ENCODE measurements at regions not wholly inside any gene's neighbourhood (a gene's known extent, or its start where the extent isn't known, plus 50 kb on each side); places are given as distances from the start of the nearest gene placed in this dataset.
"Not testable (repeated sequence)": the region's sequence is repeated elsewhere in the genome, so short reads cannot be mapped to it uniquely, and the experiment has no call there.

DNA sequence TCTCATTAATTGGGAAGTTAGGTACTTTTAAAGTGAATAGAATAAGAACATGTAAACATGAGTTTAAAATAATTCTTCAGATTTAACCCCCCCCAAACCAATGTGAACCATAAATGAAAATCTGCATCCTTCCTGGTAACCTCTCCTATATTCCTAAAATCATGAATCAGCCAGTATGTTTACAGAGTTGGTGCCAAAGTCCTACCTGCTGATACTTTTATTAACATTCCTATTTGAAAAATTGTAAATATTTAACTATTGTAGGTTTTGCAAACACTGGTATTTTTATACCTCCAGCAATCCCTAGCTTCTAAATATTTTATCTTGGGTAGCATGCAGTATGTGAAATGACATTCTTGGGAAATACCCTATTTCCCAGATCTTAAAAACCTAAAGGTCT, 278.2 kb downstream of the RAB38 start:
- intact Hi-C loops (cut with micrococcal nuclease) = no loop called here
- DNase-seq (ENCODE audit: low spot score) = no peak
- no peaks in the 10 kb centered on the region for H3K36me3 Mint-ChIP-seq (ENCODE audit: low read depth)
- no peak overlapping the region for H3K4me3 Mint-ChIP-seq (ENCODE audit: low read depth)
- H3K9me3 Mint-ChIP-seq = no peaks in the 10 kb centered on the region
- H3K27me3 Mint-ChIP-seq (ENCODE audit: low read depth) = peaks cover 2% of the 10 kb centered on the region
- H3K27ac Mint-ChIP-seq = no peak overlapping the region
- H3K4me1 Mint-ChIP-seq (ENCODE audit: low read depth) = no peaks in the 10 kb centered on the region

DNA sequence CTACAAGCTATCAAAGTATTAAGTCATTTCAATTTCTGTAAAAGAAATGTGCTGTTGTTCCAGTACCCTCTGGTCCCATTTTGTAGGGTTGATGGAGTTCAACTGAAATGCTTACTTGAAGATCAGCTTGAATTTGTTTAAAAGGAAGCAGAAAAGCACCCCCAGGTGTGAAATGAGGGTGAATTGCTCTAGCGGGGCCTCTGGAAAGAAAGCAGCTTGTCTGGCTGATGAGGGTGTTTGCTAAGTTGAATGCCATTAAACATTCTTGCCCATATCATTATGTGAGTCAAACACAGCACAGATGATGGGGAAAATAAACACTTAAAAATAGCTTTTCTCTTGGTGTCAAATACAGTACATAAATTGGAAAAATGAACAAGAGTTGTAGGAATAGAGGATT, 280.3 kb downstream of the RAB38 start:
- Mint-ChIP-seq H3K27ac (no peak overlapping the region), H3K36me3 (ENCODE audit: low read depth) (no peaks in the 10 kb centered on the region), H3K4me1 (ENCODE audit: low read depth) (no peaks in the 10 kb centered on the region), H3K4me3 (ENCODE audit: low read depth) (no peak overlapping the region), H3K27me3 (ENCODE audit: low read depth) (peaks cover 2% of the 10 kb centered on the region), H3K9me3 (no peaks in the 10 kb centered on the region)
- intact Hi-C loops (cut with micrococcal nuclease) = no loop called here
- DNase-seq (ENCODE audit: low spot score) = no peak

DNA sequence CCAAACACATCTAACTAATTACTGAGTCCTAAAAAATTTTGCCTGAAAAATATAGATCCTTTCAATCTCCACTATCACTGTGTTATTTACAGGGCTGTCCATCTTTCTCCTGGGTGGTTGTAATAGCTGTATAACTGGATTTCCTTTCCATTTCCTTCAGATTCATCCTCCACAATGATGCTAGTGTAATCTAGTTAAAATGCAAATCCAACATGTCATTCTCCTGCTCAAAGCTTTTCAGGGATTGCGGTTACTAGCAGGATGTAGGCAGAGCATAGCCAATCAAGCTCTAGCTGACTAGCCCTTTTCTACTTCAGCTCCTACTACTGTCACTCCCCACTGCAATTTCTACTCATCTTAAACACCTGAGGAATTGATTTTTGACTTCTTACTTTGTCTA, 283.0 kb downstream of the RAB38 start:
- Mint-ChIP-seq H3K9me3 (no peaks in the 10 kb centered on the region), H3K36me3 (ENCODE audit: low read depth) (no peaks in the 10 kb centered on the region), H3K4me3 (ENCODE audit: low read depth) (no peak overlapping the region), H3K27me3 (ENCODE audit: low read depth) (no peaks in the 10 kb centered on the region), H3K4me1 (ENCODE audit: low read depth) (no peaks in the 10 kb centered on the region), H3K27ac (no peak overlapping the region)
- intact Hi-C loops (cut with micrococcal nuclease) = no loop called here
- no peak for DNase-seq (ENCODE audit: low spot score)

DNA sequence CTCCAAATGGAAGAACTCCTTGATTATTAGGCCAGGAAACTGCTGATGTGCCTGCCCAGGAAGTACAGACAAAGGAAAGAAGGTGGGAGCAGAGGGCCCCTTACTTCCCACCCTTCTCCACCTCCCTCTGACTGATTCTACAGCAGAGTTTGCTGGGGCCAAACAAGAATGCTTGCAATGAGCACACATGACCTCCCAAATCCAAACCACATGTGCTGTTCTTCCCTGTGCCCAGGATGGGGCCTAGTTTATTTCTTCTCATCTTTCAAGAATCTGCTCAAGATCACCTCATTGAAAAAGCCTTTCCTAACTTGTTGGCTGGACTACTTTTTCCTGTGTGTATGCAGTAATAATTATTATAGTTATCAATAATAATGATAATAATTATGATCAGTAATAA, 286.1 kb downstream of the RAB38 start:
- intact Hi-C loops (cut with micrococcal nuclease) = no loop called here
- no peak overlapping the region for H3K4me3 Mint-ChIP-seq (ENCODE audit: low read depth)

DNA sequence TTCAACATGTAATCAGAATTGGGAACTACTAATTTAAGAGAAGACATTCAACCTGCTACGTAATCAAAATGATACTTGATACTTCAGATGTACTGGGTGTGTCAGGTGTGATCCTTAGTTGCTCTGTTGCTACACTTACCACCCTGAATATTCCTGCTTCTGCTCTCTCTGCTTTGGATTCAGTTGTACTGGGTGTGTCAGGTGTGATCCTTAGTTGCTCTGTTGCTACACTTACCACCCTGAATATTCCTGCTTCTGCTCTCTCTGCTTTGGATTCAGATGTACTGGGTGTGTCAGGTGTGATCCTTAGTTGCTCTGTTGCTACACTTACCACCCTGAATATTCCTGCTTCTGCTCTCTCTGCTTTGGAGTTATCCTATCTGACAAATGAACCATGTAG, 290.2 kb downstream of the RAB38 start:
- H3K36me3 Mint-ChIP-seq (ENCODE audit: low read depth); H3K4me1 Mint-ChIP-seq (ENCODE audit: low read depth); H3K4me3 Mint-ChIP-seq (ENCODE audit: low read depth); H3K27ac Mint-ChIP-seq; intact Hi-C loops (cut with micrococcal nuclease); DNase-seq (ENCODE audit: low spot score); H3K27me3 Mint-ChIP-seq (ENCODE audit: low read depth); H3K9me3 Mint-ChIP-seq: not testable (repeated sequence)

More for the DNA sequence above, 286.1 kb downstream of the RAB38 start:
- DNase-seq (ENCODE audit: low spot score) = no peak
- Mint-ChIP-seq H3K36me3 (ENCODE audit: low read depth) (no peaks in the 10 kb centered on the region), H3K27me3 (ENCODE audit: low read depth) (no peaks in the 10 kb centered on the region), H3K4me1 (ENCODE audit: low read depth) (no peaks in the 10 kb centered on the region), H3K27ac (no peak overlapping the region), H3K9me3 (no peaks in the 10 kb centered on the region)

DNA sequence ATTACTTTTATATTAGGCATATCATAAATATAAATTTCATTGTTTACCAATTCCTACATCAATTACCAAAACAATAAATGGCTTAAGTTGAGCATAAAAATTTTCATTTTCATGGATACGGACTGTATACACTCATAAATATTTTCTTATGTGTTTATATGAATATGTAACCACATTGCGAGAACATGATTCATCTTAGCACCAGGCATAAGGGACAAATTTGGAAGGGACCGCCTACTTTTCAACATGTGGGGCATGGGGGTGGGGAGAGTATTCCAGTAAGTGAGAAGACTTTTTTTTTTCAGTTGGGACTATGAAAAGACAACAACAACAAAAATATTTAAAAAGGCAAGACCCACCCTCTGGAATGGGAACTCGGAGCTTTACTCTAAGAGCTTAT, 296.1 kb downstream of the RAB38 start:
- H3K9me3 Mint-ChIP-seq = no peaks in the 10 kb centered on the region
- intact Hi-C loops (cut with micrococcal nuclease) = no loop called here

DNA sequence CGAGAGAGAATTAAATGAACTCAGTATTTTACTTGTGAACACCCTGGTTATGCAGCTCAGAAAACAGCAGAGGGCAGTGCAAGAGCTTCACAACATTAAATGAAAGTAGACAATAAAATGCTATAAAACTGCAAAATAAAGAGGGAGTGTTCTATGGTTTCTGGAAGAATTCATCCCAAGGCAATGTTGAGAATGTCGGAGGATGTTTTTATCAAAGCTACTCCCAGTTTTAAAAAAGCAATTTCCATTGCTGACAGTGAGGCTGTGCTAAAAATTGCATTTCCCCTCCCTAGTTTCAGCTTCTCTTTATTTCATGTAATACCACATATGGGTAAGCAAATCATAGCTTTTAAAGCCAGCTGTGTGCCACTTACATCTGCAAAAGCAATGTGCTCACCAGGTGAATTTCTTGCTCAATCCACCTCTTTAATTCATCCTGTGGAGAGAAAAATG, 296.8 kb downstream of the RAB38 start:
- no peak for DNase-seq (ENCODE audit: low spot score)

More for the DNA sequence above, 296.1 kb downstream of the RAB38 start:
- Mint-ChIP-seq H3K27ac (no peak overlapping the region), H3K27me3 (ENCODE audit: low read depth) (no peaks in the 10 kb centered on the region), H3K4me3 (ENCODE audit: low read depth) (no peak overlapping the region), H3K4me1 (ENCODE audit: low read depth) (no peaks in the 10 kb centered on the region), H3K36me3 (ENCODE audit: low read depth) (no peaks in the 10 kb centered on the region)
- no peak for DNase-seq (ENCODE audit: low spot score)

DNA sequence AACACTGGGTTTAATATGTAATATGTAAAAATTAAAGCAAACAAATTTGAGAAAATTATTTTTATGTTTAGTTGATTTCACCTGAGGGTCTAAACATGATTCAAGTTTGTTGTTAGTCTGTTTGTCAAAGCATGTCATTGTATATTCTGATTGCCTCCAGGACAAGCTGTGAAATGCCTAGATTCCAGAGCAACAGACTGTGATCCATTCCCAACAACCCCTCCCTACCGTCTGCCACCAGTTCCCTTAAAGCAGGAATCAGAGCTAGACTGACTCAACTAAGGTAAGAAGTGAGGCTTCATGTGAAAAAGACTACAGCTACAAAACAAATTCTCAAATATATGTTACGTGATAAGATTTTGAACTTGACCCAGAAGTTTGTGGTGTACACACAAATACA, 304.2 kb downstream of the RAB38 start:
- H3K9me3 Mint-ChIP-seq = no peaks in the 10 kb centered on the region
- no peak for DNase-seq (ENCODE audit: low spot score)
- H3K27ac Mint-ChIP-seq = no peak overlapping the region
- intact Hi-C loops (cut with micrococcal nuclease) = no loop called here
- H3K4me1 Mint-ChIP-seq (ENCODE audit: low read depth) = no peaks in the 10 kb centered on the region
- H3K27me3 Mint-ChIP-seq (ENCODE audit: low read depth) = no peaks in the 10 kb centered on the region
- H3K4me3 Mint-ChIP-seq (ENCODE audit: low read depth) = no peak overlapping the region
- no peaks in the 10 kb centered on the region for H3K36me3 Mint-ChIP-seq (ENCODE audit: low read depth)

More for the DNA sequence above, 296.8 kb downstream of the RAB38 start:
- no peak overlapping the region for H3K27ac Mint-ChIP-seq
- H3K36me3 Mint-ChIP-seq (ENCODE audit: low read depth) = no peaks in the 10 kb centered on the region
- H3K4me3 Mint-ChIP-seq (ENCODE audit: low read depth) = no peak overlapping the region
- no peaks in the 10 kb centered on the region for H3K9me3 Mint-ChIP-seq
- intact Hi-C loops (cut with micrococcal nuclease) = no loop called here
- no peaks in the 10 kb centered on the region for H3K27me3 Mint-ChIP-seq (ENCODE audit: low read depth)
- H3K4me1 Mint-ChIP-seq (ENCODE audit: low read depth) = no peaks in the 10 kb centered on the region

DNA sequence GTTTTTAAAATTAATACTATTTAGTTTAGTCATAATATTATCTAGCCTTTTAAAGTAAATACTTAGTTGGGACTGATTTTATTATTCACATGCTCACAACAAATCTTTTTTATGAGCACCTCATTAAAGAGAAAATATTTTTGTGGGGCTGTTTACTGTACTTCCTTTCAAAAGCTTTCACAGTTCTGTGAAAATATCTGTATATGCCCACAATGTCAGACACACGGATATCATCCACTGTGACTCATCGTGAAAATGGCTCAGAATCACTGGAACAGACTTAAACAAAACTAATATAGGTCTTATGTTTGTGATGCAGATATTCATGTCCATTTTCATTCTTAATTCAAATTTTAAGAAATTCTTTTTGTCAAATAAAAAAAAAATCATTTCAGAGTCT, 305.2 kb downstream of the RAB38 start:
- Mint-ChIP-seq H3K36me3 (ENCODE audit: low read depth) (no peaks in the 10 kb centered on the region), H3K27ac (no peak overlapping the region), H3K27me3 (ENCODE audit: low read depth) (no peaks in the 10 kb centered on the region), H3K4me1 (ENCODE audit: low read depth) (no peaks in the 10 kb centered on the region), H3K9me3 (no peaks in the 10 kb centered on the region), H3K4me3 (ENCODE audit: low read depth) (no peak overlapping the region)
- DNase-seq (ENCODE audit: low spot score) = no peak
- intact Hi-C loops (cut with micrococcal nuclease) = no loop called here

DNA sequence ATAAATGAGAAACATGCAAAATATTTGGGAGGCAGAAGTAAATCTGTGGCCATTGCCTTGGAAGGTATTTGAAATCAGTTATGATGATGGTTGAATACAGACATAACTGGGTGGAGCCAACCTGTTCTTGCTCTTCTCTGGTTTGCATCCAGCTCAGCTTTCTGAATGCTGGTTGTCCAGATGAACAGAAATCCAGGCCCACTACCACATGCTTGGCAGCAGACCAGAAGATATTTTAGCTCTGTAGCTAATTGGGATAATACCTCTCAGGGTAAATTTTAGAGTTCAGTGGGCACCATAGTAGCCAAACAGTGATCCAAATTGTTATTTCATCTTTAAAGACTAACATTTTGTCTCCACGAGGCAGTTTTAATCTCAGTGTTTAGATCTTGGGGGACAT, 308.3 kb downstream of the RAB38 start:
- H3K27me3 Mint-ChIP-seq (ENCODE audit: low read depth) = no peaks in the 10 kb centered on the region
- DNase-seq (ENCODE audit: low spot score) = no peak
- no peak overlapping the region for H3K4me3 Mint-ChIP-seq (ENCODE audit: low read depth)
- intact Hi-C loops (cut with micrococcal nuclease) = no loop called here
- H3K9me3 Mint-ChIP-seq = no peaks in the 10 kb centered on the region
- H3K36me3 Mint-ChIP-seq (ENCODE audit: low read depth) = no peaks in the 10 kb centered on the region
- no peak overlapping the region for H3K27ac Mint-ChIP-seq
- no peaks in the 10 kb centered on the region for H3K4me1 Mint-ChIP-seq (ENCODE audit: low read depth)

DNA sequence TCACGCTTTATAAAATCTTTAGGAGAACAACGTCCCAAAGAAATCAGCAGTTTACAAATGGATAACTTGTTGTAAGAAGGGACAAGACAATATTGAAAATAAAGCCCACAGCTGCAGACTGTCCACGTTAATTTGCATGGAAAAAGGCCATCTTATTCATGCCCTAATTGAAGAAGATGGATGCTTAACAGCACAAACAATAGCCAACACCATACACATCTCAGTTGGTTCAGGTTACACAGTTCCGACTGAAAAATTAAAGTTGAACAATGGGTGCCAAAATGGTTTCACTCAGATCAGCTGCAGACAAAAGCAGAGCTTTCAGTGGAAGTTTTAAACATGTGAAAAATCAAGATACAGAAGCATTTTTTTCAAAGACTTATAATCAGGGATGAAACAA, 314.2 kb downstream of the RAB38 start:
- Mint-ChIP-seq H3K9me3 (no peaks in the 10 kb centered on the region), H3K4me1 (ENCODE audit: low read depth) (no peaks in the 10 kb centered on the region), H3K36me3 (ENCODE audit: low read depth) (no peaks in the 10 kb centered on the region), H3K27me3 (ENCODE audit: low read depth) (no peaks in the 10 kb centered on the region), H3K27ac (no peak overlapping the region), H3K4me3 (ENCODE audit: low read depth) (no peak overlapping the region)
- DNase-seq (ENCODE audit: low spot score) = no peak
- intact Hi-C loops (cut with micrococcal nuclease) = no loop called here

DNA sequence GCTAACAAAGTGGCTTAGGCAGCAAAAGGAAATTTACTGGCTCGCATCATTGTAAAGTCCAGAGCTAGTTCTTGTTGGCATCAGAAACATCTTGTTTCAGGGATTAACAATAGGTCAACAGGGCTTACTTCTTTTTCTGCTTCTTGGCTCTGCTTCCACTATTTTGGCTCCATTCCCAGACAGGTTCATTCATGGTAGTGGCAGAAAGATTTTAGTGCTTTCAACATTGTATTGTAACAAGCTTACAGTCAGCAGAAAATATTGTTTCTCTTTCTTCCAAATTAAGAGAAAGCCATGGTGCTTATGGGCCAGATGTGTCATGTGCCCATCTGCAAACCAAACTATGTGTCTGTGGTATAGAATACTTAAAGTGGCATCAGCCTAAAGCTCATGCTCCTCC, 315.6 kb downstream of the RAB38 start:
- Mint-ChIP-seq H3K4me1 (ENCODE audit: low read depth) (no peaks in the 10 kb centered on the region), H3K27ac (no peak overlapping the region)
- intact Hi-C loops (cut with micrococcal nuclease) = no loop called here

DNA sequence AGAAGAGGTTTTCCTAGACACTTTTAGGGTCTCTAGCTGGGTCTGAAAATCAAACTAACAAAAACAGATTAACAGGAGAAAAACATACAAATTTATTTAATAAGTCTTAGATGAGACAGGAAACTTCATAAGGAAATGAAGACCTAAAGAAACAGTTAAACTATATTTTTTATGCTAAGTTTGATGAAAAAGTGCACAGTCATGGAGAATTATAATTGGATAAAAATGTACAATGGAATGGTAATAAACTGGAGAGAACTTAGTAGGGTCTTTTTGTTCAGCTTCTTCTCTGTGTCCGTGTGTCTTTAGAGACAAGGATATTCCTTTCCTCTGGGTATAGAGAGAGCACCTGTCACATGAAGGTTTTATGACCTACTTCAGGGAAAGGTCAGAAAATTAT, 323.4 kb downstream of the RAB38 start:
- Mint-ChIP-seq H3K9me3 (no peaks in the 10 kb centered on the region), H3K4me1 (ENCODE audit: low read depth) (no peaks in the 10 kb centered on the region), H3K4me3 (ENCODE audit: low read depth) (no peak overlapping the region), H3K27ac (no peak overlapping the region), H3K27me3 (ENCODE audit: low read depth) (no peaks in the 10 kb centered on the region), H3K36me3 (ENCODE audit: low read depth) (no peaks in the 10 kb centered on the region)
- no peak for DNase-seq (ENCODE audit: low spot score)
- intact Hi-C loops (cut with micrococcal nuclease) = no loop called here

More for the DNA sequence above, 315.6 kb downstream of the RAB38 start:
- H3K4me3 Mint-ChIP-seq (ENCODE audit: low read depth) = no peak overlapping the region
- H3K36me3 Mint-ChIP-seq (ENCODE audit: low read depth) = no peaks in the 10 kb centered on the region
- no peaks in the 10 kb centered on the region for H3K27me3 Mint-ChIP-seq (ENCODE audit: low read depth)
- H3K9me3 Mint-ChIP-seq = no peaks in the 10 kb centered on the region
- no peak for DNase-seq (ENCODE audit: low spot score)

DNA sequence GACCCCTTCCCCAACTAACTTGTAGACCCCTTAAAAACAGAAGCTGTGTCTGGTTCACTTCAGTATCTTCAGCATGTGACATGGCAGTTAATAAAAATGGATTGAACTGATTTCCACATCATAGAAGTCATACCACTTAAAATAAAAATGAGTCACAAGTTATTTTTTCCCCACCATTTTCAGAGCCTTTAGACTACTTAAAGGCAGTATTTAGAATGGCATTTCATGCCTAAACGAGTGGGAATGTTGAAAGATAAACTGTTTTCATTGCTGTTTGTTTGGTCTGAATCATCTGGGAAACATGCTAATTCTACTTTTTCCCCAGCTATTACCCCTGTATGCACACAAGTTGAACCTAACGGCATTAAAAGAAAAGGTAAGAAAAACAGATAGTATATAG, 324.0 kb downstream of the RAB38 start:
- no peaks in the 10 kb centered on the region for H3K4me1 Mint-ChIP-seq (ENCODE audit: low read depth)
- no peak overlapping the region for H3K4me3 Mint-ChIP-seq (ENCODE audit: low read depth)
- H3K36me3 Mint-ChIP-seq (ENCODE audit: low read depth) = no peaks in the 10 kb centered on the region
- intact Hi-C loops (cut with micrococcal nuclease) = no loop called here
- no peaks in the 10 kb centered on the region for H3K27me3 Mint-ChIP-seq (ENCODE audit: low read depth)
- no peak overlapping the region for H3K27ac Mint-ChIP-seq
- H3K9me3 Mint-ChIP-seq = no peaks in the 10 kb centered on the region
- DNase-seq (ENCODE audit: low spot score) = no peak
